Skeletal muscle tissue (tissue), 3 donors: ENCODE measurements at regions not wholly inside any gene's neighbourhood (a gene's known extent, or its start where the extent isn't known, plus 50 kb on each side); places are given as distances from the start of the nearest gene placed in this dataset.
"Not testable (repeated sequence)": the region's sequence is repeated elsewhere in the genome, so short reads cannot be mapped to it uniquely, and the experiment has no call there.

Source experiments
- H3K27ac ChIP-seq: one replicate; pipeline ENCODE4 v1.7.0; 2013; ENCODE audit warnings: mild to moderate bottlenecking, low read depth, low read length, inconsistent platforms
- H3K27me3 ChIP-seq, 3 donors: one replicate each; pipeline ENCODE4 v1.7.0; 2013; ENCODE audit warnings: low read length in 3 of 3; ENCODE audit not compliant: control insufficient read depth in 3 of 3, insufficient read depth in 3 of 3
- H3K36me3 ChIP-seq, 3 donors: one replicate each; pipeline ENCODE4 v1.7.0; 2013; ENCODE audit warnings: low read length in 3 of 3; ENCODE audit not compliant: control insufficient read depth in 3 of 3, insufficient read depth in 3 of 3
- H3K4me1 ChIP-seq, 3 donors: one replicate each; pipeline ENCODE4 v1.7.0; 2013; ENCODE audit warnings: low read length in 3 of 3, mild to moderate bottlenecking in 3 of 3; ENCODE audit not compliant: control insufficient read depth in 3 of 3, insufficient read depth in 3 of 3
- H3K4me3 ChIP-seq, 3 donors: one replicate each; pipeline ENCODE4 v1.7.0; 2013; ENCODE audit warnings: low read length in 3 of 3
- H3K9ac ChIP-seq, 3 donors: one replicate each; pipeline ENCODE4 v1.7.0; 2013; ENCODE audit warnings: low read length in 3 of 3, mild to moderate bottlenecking in 3 of 3, moderate library complexity in 2 of 3, low read depth in 1 of 3
- H3K9me3 ChIP-seq, 3 donors: one replicate each; pipeline ENCODE4 v1.7.0; 2013; ENCODE audit warnings: low read length in 3 of 3; ENCODE audit not compliant: control insufficient read depth in 3 of 3
- donor health status: Osteomylitis.

GRCh38 chr4:38383646-38384121 lies 280.3 kb upstream of the KLF3 start:
- Histone ChIP-seq H3K27me3 (no peaks in the 10 kb centered on the region), H3K9ac (no peak overlapping the region), H3K27ac (no peak overlapping the region), H3K4me3 (no peak overlapping the region), H3K36me3 (no peaks in the 10 kb centered on the region), H3K9me3 (no peaks in the 10 kb centered on the region), H3K4me1 (peaks cover 4 to 14% (median 6%) of the 10 kb centered on the region in 3 donors)

DNA sequence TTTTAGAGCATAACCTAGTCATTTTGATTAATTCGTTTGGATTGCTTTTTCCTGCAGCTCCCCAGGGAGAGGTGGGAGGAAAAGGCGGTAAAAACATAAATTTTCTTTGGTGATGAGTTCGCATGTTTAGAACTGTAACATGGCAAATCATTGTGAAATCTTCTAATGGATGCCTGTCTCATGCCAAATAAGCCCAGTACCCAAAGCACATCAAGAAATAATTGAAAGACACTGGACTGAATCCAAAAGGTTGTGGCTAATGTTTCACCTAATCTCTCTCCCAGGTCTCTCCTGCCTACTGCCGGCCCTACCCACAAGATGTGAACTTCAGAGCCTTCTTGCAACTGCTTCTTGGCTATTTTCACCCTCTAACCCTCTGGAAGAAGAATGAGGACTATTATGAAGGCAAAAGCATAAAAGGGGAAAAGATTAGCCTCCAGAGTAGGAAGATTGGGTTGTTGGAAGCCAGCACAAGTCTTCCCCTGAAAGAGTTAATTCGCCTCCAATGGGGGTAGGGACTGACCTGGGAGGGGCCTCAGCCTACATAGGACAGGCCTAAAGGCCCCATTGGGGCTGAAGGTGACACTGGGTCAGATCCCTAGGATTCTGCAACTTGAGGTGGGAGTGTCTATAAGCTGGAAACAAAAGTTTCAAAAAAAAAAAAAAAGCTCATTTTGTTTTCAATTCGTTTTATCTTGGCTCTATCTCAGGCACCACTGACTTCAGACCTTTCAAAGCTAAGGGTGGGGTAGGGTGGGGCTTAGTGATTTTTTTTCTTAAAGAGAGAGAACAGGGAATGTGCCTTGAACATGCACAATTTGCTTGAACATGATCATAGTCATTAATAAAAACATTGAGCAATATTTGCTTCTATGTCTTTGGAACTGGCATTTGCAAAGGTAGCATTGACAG lies 278.6 kb upstream of the KLF3 start:
- no peaks in the 10 kb centered on the region for H3K9me3 ChIP-seq
- no peak overlapping the region for H3K4me3 ChIP-seq
- H3K27ac ChIP-seq: no peak overlapping the region
- no peaks in the 10 kb centered on the region for H3K36me3 ChIP-seq
- no peaks in the 10 kb centered on the region for H3K27me3 ChIP-seq
- no peak overlapping the region for H3K9ac ChIP-seq
- H3K4me1 ChIP-seq: peaks cover 4 to 14% (median 6%) of the 10 kb centered on the region in 3 donors

GRCh38 chr4:38386005-38386551 lies 277.9 kb upstream of the KLF3 start:
- Histone ChIP-seq H3K4me1 (peaks cover 4 to 14% (median 6%) of the 10 kb centered on the region in 3 donors), H3K27me3 (no peaks in the 10 kb centered on the region), H3K9me3 (no peaks in the 10 kb centered on the region), H3K27ac (no peak overlapping the region), H3K9ac (no peak overlapping the region), H3K4me3 (no peak overlapping the region), H3K36me3 (no peaks in the 10 kb centered on the region)

DNA sequence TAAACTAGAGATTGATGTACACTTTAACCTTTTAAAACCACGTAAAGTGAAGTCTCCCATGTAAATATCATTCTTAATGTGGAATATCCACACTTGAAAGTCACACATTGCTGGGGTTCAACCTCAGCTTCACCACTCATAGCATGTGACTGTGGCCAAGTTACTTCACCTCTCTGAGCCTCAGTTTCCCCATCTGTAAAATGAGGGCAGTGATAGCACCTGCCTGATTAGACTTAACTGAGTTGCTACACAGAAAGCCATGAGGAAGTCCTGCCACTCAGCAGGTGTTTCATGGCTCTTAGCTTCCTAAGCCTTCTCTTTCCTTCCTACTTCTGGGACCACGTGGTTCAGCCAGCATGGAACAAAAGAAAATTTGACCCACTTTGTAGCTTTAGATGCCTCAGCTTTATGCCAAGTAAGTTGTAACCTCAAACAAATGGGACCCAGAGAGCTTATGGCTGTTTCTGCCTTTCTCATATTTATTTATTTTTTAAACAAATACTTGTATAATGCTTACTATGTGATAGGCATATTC lies 277.3 kb upstream of the KLF3 start:
- Histone ChIP-seq H3K27ac (no peak overlapping the region), H3K36me3 (no peaks in the 10 kb centered on the region)

GRCh38 chr4:38387348-38387747 lies 276.7 kb upstream of the KLF3 start:
- Histone ChIP-seq H3K36me3 (no peaks in the 10 kb centered on the region), H3K27ac (no peak overlapping the region), H3K9ac (no peak overlapping the region), H3K9me3 (no peaks in the 10 kb centered on the region), H3K4me3 (no peak overlapping the region), H3K27me3 (no peaks in the 10 kb centered on the region), H3K4me1 (peaks cover 4 to 14% (median 6%) of the 10 kb centered on the region in 3 donors)

More for the DNA sequence above, 277.3 kb upstream of the KLF3 start:
- no peaks in the 10 kb centered on the region for H3K27me3 ChIP-seq
- no peak overlapping the region for H3K9ac ChIP-seq
- H3K9me3 ChIP-seq: no peaks in the 10 kb centered on the region
- H3K4me1 ChIP-seq: peaks cover 4 to 14% (median 6%) of the 10 kb centered on the region in 3 donors
- H3K4me3 ChIP-seq: no peak overlapping the region

DNA sequence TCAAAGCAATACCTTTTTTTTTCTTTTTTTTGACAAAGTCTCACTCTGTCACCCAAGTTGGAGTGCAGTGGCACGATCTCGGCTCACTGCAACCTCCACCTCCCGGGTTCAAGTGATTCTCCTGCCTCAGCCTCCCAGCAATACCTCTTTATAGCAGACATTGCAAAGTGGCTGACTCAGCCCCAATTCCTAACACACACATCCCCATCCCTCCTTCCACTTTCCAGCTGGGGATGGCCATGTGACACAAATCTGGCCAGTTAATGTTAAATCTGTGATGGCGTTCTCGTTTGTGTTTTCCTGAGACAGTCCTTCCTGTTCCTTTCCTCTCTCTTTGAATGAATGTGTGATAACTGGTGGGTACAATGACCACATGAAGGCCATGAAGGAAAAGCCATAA lies 276.2 kb upstream of the KLF3 start:
- no peaks in the 10 kb centered on the region for H3K27me3 ChIP-seq
- no peak overlapping the region for H3K27ac ChIP-seq

GRCh38 chr4:38388907-38389306 lies 275.1 kb upstream of the KLF3 start:
- not testable (repeated sequence) for H3K9me3 ChIP-seq, H3K27me3 ChIP-seq, H3K4me3 ChIP-seq, H3K9ac ChIP-seq, H3K27ac ChIP-seq, H3K36me3 ChIP-seq
- H3K4me1 ChIP-seq: peaks cover 4 to 14% (median 6%) of the 10 kb centered on the region in 3 donors

More for the DNA sequence above, 276.2 kb upstream of the KLF3 start:
- Histone ChIP-seq H3K4me3 (no peak overlapping the region), H3K36me3 (no peaks in the 10 kb centered on the region), H3K9ac (no peak overlapping the region), H3K4me1 (peaks cover 4 to 14% (median 6%) of the 10 kb centered on the region in 3 donors), H3K9me3 (no peaks in the 10 kb centered on the region)

- Histone ChIP-seq H3K4me1 (peaks cover 3 to 11% (median 4%) of the 10 kb centered on the region in 3 donors), H3K9me3 (no peaks in the 10 kb centered on the region), H3K9ac (no peak overlapping the region), H3K4me3 (no peak overlapping the region), H3K27ac (no peak overlapping the region), H3K36me3 (no peaks in the 10 kb centered on the region), H3K27me3 (no peaks in the 10 kb centered on the region)
Observed at GRCh38 chr4:38390969-38391545, 272.9 kb upstream of the KLF3 start.

GRCh38 chr4:38392223-38392855 lies 271.7 kb upstream of the KLF3 start:
- H3K9ac ChIP-seq: no peak overlapping the region

More at GRCh38 chr4:38392223-38392855, 271.7 kb upstream of the KLF3 start:
- no peak overlapping the region for H3K27ac ChIP-seq
- H3K36me3 ChIP-seq: no peaks in the 10 kb centered on the region
- peaks cover 0 to 5% (median 0%) of the 10 kb centered on the region in 3 donors for H3K4me1 ChIP-seq
- H3K4me3 ChIP-seq: no peak overlapping the region
- H3K9me3 ChIP-seq: no peaks in the 10 kb centered on the region
- no peaks in the 10 kb centered on the region for H3K27me3 ChIP-seq
